Astrocyte (in vitro differentiated cells and primary cell): ENCODE measurements at regions not wholly inside any gene's neighbourhood (a gene's known extent, or its start where the extent isn't known, plus 50 kb on each side); places are given as distances from the start of the nearest gene placed in this dataset.

Experiments
- DNase-seq: peaks from one replicate; pipeline ENCODE4 v3.0.0-alpha.2; 2010; ENCODE audit warnings: low read depth
- FAIRE-seq: peaks from 2 replicates; lab custom pipeline; 2011; peaks lifted over from hg19 to GRCh38; lab: Jason Lieb, UNC
- H2AFZ ChIP-seq: 2 replicates; pipeline ENCODE4 v1.6.0; 2012; ENCODE audit warnings: low read depth, low read length, inconsistent platforms
- H3K27ac ChIP-seq: 2 replicates; pipeline ENCODE4 v1.5.1; 2011; ENCODE audit warnings: low read depth, low read length, inconsistent platforms
- H3K27me3 ChIP-seq: 2 replicates; pipeline ENCODE4 v1.6.0; 2011; ENCODE audit warnings: low read length, inconsistent platforms; ENCODE audit not compliant: insufficient read depth
- H3K36me3 ChIP-seq: 2 replicates; pipeline ENCODE4 v1.5.1; 2011; ENCODE audit warnings: low read length, inconsistent platforms; ENCODE audit not compliant: insufficient read depth
- H3K4me1 ChIP-seq: 2 replicates; pipeline ENCODE4 v1.5.1; 2011; ENCODE audit warnings: low read length, inconsistent platforms; ENCODE audit not compliant: insufficient read depth
- H3K4me2 ChIP-seq: 2 replicates; pipeline ENCODE4 v1.6.0; 2012; ENCODE audit warnings: low read length, inconsistent platforms
- H3K4me3 ChIP-seq: 2 replicates; pipeline ENCODE4 v1.5.1; 2011; ENCODE audit warnings: low read depth, mild to moderate bottlenecking, low read length, inconsistent platforms; ENCODE audit not compliant: insufficient read depth
- H3K79me2 ChIP-seq: 2 replicates; pipeline ENCODE4 v1.6.0; 2012; ENCODE audit warnings: mild to moderate bottlenecking, low read length, inconsistent platforms; ENCODE audit not compliant: insufficient read depth
- H3K9ac ChIP-seq: 2 replicates; pipeline ENCODE4 v1.6.0; 2012; ENCODE audit warnings: mild to moderate bottlenecking, low read length, inconsistent platforms
- H3K9me3 ChIP-seq: 2 replicates; pipeline ENCODE4 v1.5.1; 2012; ENCODE audit warnings: low read depth, mild to moderate bottlenecking, low read length, inconsistent platforms; ENCODE audit not compliant: insufficient read depth
- H4K20me1 ChIP-seq: 2 replicates; pipeline ENCODE4 v1.6.0; 2012; ENCODE audit warnings: low read length, inconsistent platforms; ENCODE audit not compliant: insufficient read depth
- H3K27ac Mint-ChIP-seq: one replicate; pipeline ENCODE4 v1.8.0; 2021; ENCODE audit warnings: mild to moderate bottlenecking, mixed read lengths; ENCODE audit not compliant: unreplicated experiment
- H3K27me3 Mint-ChIP-seq: one replicate; pipeline ENCODE4 v1.8.0; 2021; ENCODE audit warnings: low read depth, mixed read lengths; ENCODE audit not compliant: unreplicated experiment
- H3K36me3 Mint-ChIP-seq: one replicate; pipeline ENCODE4 v1.8.0; 2021; ENCODE audit warnings: low read depth, mixed read lengths; ENCODE audit not compliant: unreplicated experiment
- H3K4me1 Mint-ChIP-seq: one replicate; pipeline ENCODE4 v1.8.0; 2021; ENCODE audit warnings: low read depth, mixed read lengths; ENCODE audit not compliant: unreplicated experiment
- H3K4me3 Mint-ChIP-seq: one replicate; pipeline ENCODE4 v1.8.0; 2021; ENCODE audit warnings: mild to moderate bottlenecking, moderate library complexity, mixed read lengths; ENCODE audit not compliant: unreplicated experiment
- H3K9me3 Mint-ChIP-seq: one replicate; pipeline ENCODE4 v1.8.0; 2021; ENCODE audit warnings: mild to moderate bottlenecking, mixed read lengths; ENCODE audit not compliant: unreplicated experiment
- CTCF ChIP-seq: IDR thresholded peaks from 2 replicates; pipeline ENCODE4 v1.5.1; 2011; ENCODE audit warnings: low read depth, mild to moderate bottlenecking, inconsistent platforms, low read length, moderate library complexity; ENCODE audit not compliant: insufficient read depth
- EZH2 ChIP-seq: IDR thresholded peaks from 2 replicates; pipeline ENCODE4 v1.6.1; 2012; ENCODE audit warnings: mild to moderate bottlenecking, low read length, inconsistent platforms; ENCODE audit not compliant: insufficient read depth

- H3K4me3 Mint-ChIP-seq = no peak overlapping the region
- DNase-seq = no peak
- no peak overlapping the region for H3K27ac Mint-ChIP-seq
Observed at GRCh38 chr13:44098559-44098958, 218.9 kb downstream of the LACC1 start.

DNA sequence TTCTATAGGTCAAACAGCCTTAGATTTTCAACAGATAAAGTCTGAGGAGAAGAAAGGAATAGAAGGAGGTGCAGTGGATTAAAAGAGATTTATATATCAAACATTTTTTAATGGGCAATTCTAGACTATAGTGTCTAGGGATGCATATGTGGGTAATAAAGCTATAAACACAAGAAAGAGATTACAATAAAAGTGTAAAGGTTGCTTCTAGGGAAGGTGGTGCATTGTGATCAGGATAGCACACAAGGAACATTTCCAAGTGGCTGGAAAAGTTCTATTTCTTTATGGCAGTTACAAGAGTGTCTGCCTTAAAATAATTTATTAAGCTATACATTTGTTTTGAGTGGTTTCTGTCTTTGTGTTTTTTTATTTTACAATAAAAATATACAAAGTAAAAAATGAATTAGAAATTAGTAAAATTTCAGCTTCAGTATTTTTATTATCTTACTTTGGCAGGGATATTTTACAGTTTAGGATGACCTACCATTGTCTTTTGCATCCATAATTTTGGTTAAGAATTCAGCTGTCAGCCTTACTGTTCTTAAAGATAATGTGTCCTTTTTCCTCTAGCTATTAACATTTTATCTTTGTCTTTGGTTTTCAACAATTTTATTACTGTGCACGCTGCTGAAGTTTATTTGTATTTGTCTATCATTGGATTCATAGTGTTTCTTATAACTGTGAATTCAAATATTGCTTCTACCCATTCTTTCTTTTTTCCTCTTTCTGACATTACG, 221.8 kb downstream of the LACC1 start:
- no peak overlapping the region for H3K4me3 ChIP-seq
- no peaks in the 10 kb centered on the region for H3K9me3 Mint-ChIP-seq
- no peaks in the 10 kb centered on the region for H3K79me2 ChIP-seq
- TF ChIP-seq CTCF (no peak), EZH2 (no peak)
- no peaks in the 10 kb centered on the region for H3K27me3 Mint-ChIP-seq
- H3K27ac ChIP-seq = no peak overlapping the region
- H2AFZ ChIP-seq = no peak overlapping the region
- DNase-seq (no peak), FAIRE-seq (no peak)
- H3K4me3 Mint-ChIP-seq = no peak overlapping the region
- H3K36me3 ChIP-seq = no peaks in the 10 kb centered on the region
- H3K36me3 Mint-ChIP-seq = no peaks in the 10 kb centered on the region
- H4K20me1 ChIP-seq = no peaks in the 10 kb centered on the region
- no peaks in the 10 kb centered on the region for H3K9me3 ChIP-seq
- H3K4me1 ChIP-seq = no peaks in the 10 kb centered on the region
- peaks cover 3% of the 10 kb centered on the region for H3K27me3 ChIP-seq
- H3K27ac Mint-ChIP-seq = no peak overlapping the region
- H3K4me1 Mint-ChIP-seq = no peaks in the 10 kb centered on the region
- H3K9ac ChIP-seq = no peak overlapping the region
- no peak overlapping the region for H3K4me2 ChIP-seq

More at GRCh38 chr13:44098559-44098958, 218.9 kb downstream of the LACC1 start:
- Histone ChIP-seq H3K4me2 (no peak overlapping the region), H3K36me3 (no peaks in the 10 kb centered on the region), H3K9me3 (no peaks in the 10 kb centered on the region), H3K27me3 (peaks cover 3% of the 10 kb centered on the region), H3K4me1 (no peaks in the 10 kb centered on the region), H3K4me3 (no peak overlapping the region), H3K27ac (no peak overlapping the region), H4K20me1 (no peaks in the 10 kb centered on the region), H2AFZ (no peak overlapping the region), H3K9ac (no peak overlapping the region), H3K79me2 (no peaks in the 10 kb centered on the region)
- FAIRE-seq = no peak
- Mint-ChIP-seq H3K27me3 (peaks cover 2% of the 10 kb centered on the region), H3K4me1 (no peaks in the 10 kb centered on the region), H3K36me3 (no peaks in the 10 kb centered on the region), H3K9me3 (no peaks in the 10 kb centered on the region)
- TF ChIP-seq EZH2 (no peak), CTCF (no peak)
